C4-2B (cell line): ENCODE measurements at regions not wholly inside any gene's neighbourhood (a gene's known extent, or its start where the extent isn't known, plus 50 kb on each side); places are given as distances from the start of the nearest gene placed in this dataset.

Experiments used
- CTCF ChIP-seq: fragments of 450-650 bp; conservative IDR thresholded peaks from 2 replicates; pipeline ENCODE4 v1.5.1; 2017; ENCODE audit warnings: mild to moderate bottlenecking
- ZFX ChIP-seq: fragments of 450-650 bp; IDR thresholded peaks from 2 replicates; pipeline ENCODE4 v1.6.1; 2017

GRCh38 chr15:39433376-39433775, 147.5 kb upstream of the THBS1 start:
- TF ChIP-seq CTCF (no peak), ZFX (no peak)
